ENCODE measurements at regions not wholly inside any gene's neighbourhood (a gene's known extent, or its start where the extent isn't known, plus 50 kb on each side); places are given as distances from the start of the nearest gene placed in this dataset.

- intact Hi-C loops (cut with DNase I): no loop called here
- ATAC-seq (no peak), DNase-seq (ENCODE audit: low spot score) (no peak)
Observed at GRCh38 chr2:11031876-11032275, 120.1 kb downstream of the KCNF1 start.

GRCh38 chr2:11032396-11032795, 120.7 kb downstream of the KCNF1 start:
- ATAC-seq (no peak), DNase-seq (ENCODE audit: low spot score) (no peak)
- intact Hi-C loops (cut with DNase I): no loop called here

GRCh38 chr2:11033114-11033513, 121.4 kb downstream of the KCNF1 start:
- intact Hi-C loops (cut with DNase I): no loop called here
- ATAC-seq: no peak

GRCh38 chr2:11038641-11039040, 116.6 kb upstream of the SLC66A3 start:
- intact Hi-C loops (cut with DNase I): no loop called here
- DNase-seq (ENCODE audit: low spot score) (no peak), ATAC-seq (no peak)

More at GRCh38 chr2:11033114-11033513, 121.4 kb downstream of the KCNF1 start:
- no peak for DNase-seq (ENCODE audit: low spot score)

- no peak for DNase-seq (ENCODE audit: low spot score)
- ATAC-seq: no peak
- intact Hi-C loops (cut with DNase I): no loop called here
Observed at GRCh38 chr2:11040992-11041391, 114.3 kb upstream of the SLC66A3 start.

GRCh38 chr2:11042841-11043240, 112.4 kb upstream of the SLC66A3 start:
- DNase-seq (ENCODE audit: low spot score): no peak
- intact Hi-C loops (cut with DNase I): no loop called here

GRCh38 chr2:11043245-11043644, 112.0 kb upstream of the SLC66A3 start:
- intact Hi-C loops (cut with DNase I): no loop called here
- DNase-seq (ENCODE audit: low spot score): no peak
- ATAC-seq: no peak

More at GRCh38 chr2:11042841-11043240, 112.4 kb upstream of the SLC66A3 start:
- no peak for ATAC-seq

GRCh38 chr2:11044201-11044600, 111.1 kb upstream of the SLC66A3 start:
- intact Hi-C loops (cut with DNase I): no loop called here
- DNase-seq (ENCODE audit: low spot score) (no peak), ATAC-seq (no peak)

- ATAC-seq: no peak
- intact Hi-C loops (cut with DNase I): no loop called here
- DNase-seq (ENCODE audit: low spot score): no peak
Observed at GRCh38 chr2:11045294-11045693, 110.0 kb upstream of the SLC66A3 start.

GRCh38 chr2:11048335-11049008, 106.8 kb upstream of the SLC66A3 start:
- intact Hi-C loops (cut with DNase I): no loop called here
- ATAC-seq: no peak
- no peak for DNase-seq (ENCODE audit: low spot score)

GRCh38 chr2:11050565-11050964, 104.7 kb upstream of the SLC66A3 start:
- intact Hi-C loops (cut with DNase I): no loop called here
- DNase-seq (ENCODE audit: low spot score) (no peak), ATAC-seq (no peak)

GRCh38 chr2:11051280-11051679, 104.0 kb upstream of the SLC66A3 start:
- ATAC-seq (no peak), DNase-seq (ENCODE audit: low spot score) (no peak)
- intact Hi-C loops (cut with DNase I): no loop called here

- DNase-seq (ENCODE audit: low spot score) (no peak), ATAC-seq (no peak)
- intact Hi-C loops (cut with DNase I): no loop called here
Observed at GRCh38 chr2:11053546-11053945, 101.7 kb upstream of the SLC66A3 start.

GRCh38 chr2:11054783-11055678, 100.2 kb upstream of the SLC66A3 start:
- ATAC-seq: no peak
- DNase-seq (ENCODE audit: low spot score): no peak
- intact Hi-C loops (cut with DNase I): no loop called here

GRCh38 chr2:11055679-11056215, 99.5 kb upstream of the SLC66A3 start:
- DNase-seq (ENCODE audit: low spot score) (no peak), ATAC-seq (no peak)
- intact Hi-C loops (cut with DNase I): no loop called here

GRCh38 chr2:11056614-11057013, 98.7 kb upstream of the SLC66A3 start:
- no peak for ATAC-seq
- DNase-seq (ENCODE audit: low spot score): no peak
- intact Hi-C loops (cut with DNase I): no loop called here

- ATAC-seq (no peak), DNase-seq (ENCODE audit: low spot score) (no peak)
- intact Hi-C loops (cut with DNase I): no loop called here
Observed at GRCh38 chr2:11057031-11057430, 98.2 kb upstream of the SLC66A3 start.

- intact Hi-C loops (cut with DNase I): no loop called here
- DNase-seq (ENCODE audit: low spot score) (no peak), ATAC-seq (no peak)
Observed at GRCh38 chr2:11058129-11058528, 97.1 kb upstream of the SLC66A3 start.

GRCh38 chr2:11060376-11061169, 94.7 kb upstream of the SLC66A3 start:
- DNase-seq (ENCODE audit: low spot score): no peak
- ATAC-seq: no peak

More at GRCh38 chr2:11060376-11061169, 94.7 kb upstream of the SLC66A3 start:
- intact Hi-C loops (cut with DNase I): no loop called here

Measured in sciatic nerve (tissue), 2 donors.